Tibial nerve (tissue), 3 donors: ENCODE measurements at regions not wholly inside any gene's neighbourhood (a gene's known extent, or its start where the extent isn't known, plus 50 kb on each side); places are given as distances from the start of the nearest gene placed in this dataset.

Experiments
- EP300 ChIP-seq, 2 donors: sonication (generic); formaldehyde crosslinking; IDR thresholded peaks; one replicate each; pipeline ENCODE4 v1.6.1; 2017; ENCODE audit warnings: antibody characterized with exemption in 2 of 2, mild to moderate bottlenecking in 1 of 2
- POLR2A ChIP-seq, 2 donors: fragments of 450-650 bp; IDR thresholded peaks; one replicate each; pipeline ENCODE4 v1.6.1; 2017; ENCODE audit warnings: antibody characterized with exemption in 2 of 2, mild to moderate bottlenecking in 2 of 2, moderate library complexity in 2 of 2

GRCh38 chr2:2572393-2573204 is 241.5 kb upstream of the MYT1L start:
- TF ChIP-seq POLR2A (IDR thresholded peaks at IDR 0.05) (no peak), EP300 (IDR thresholded peaks at IDR 0.05) (no peak)
